Stomach (tissue), 8 donors: ENCODE measurements at regions not wholly inside any gene's neighbourhood (a gene's known extent, or its start where the extent isn't known, plus 50 kb on each side); places are given as distances from the start of the nearest gene placed in this dataset.

ENCODE experiments used
- DNase-seq, 2 donors: peaks; one replicate each; pipeline versions ENCODE4 v3.0.0 to v3.0.0-alpha.2; 2013 to 2019
- H3K27ac ChIP-seq, 5 donors: fragments of 200-600 bp in 4 of 5; sonication (generic) in 4 of 5; one replicate each; pipeline ENCODE4 v1.5.1; 2013 to 2019; ENCODE audit warnings: mild to moderate bottlenecking in 1 of 5, moderate library complexity in 1 of 5
- H3K27me3 ChIP-seq, 3 donors: fragments of 200-600 bp; sonication (generic); one replicate each; pipeline ENCODE4 v1.5.1; 2017 to 2019; ENCODE audit warnings: mixed run types in 1 of 3
- H3K36me3 ChIP-seq, 4 donors: fragments of 200-600 bp; sonication (generic); 1 replicate in 3 of 4; 2 replicates in 1 of 4; pipeline ENCODE4 v1.5.1; 2016 to 2019
- H3K4me1 ChIP-seq, 4 donors: fragments of 200-600 bp; sonication (generic); one replicate each; pipeline ENCODE4 v1.5.1; 2016 to 2019
- H3K4me3 ChIP-seq, 4 donors: fragments of 200-600 bp; sonication (generic) in 3 of 4; one replicate each; pipeline ENCODE4 v1.5.1; 2016 to 2019; ENCODE audit warnings: mild to moderate bottlenecking in 1 of 4
- H3K9me3 ChIP-seq, 4 donors: fragments of 200-600 bp; sonication (generic); one replicate each; pipeline ENCODE4 v1.5.1; 2016 to 2019
- CTCF ChIP-seq, 7 experiments: fragments of 450-650 bp in 4 of 7; fragments of 200-600 bp in 3 of 7; sonication (generic) in 3 of 7; IDR thresholded peaks; one replicate each; pipeline ENCODE4 v1.5.1; 2016 to 2019; ENCODE audit warnings: antibody characterized with exemption in 7 of 7, control low read depth in 2 of 7, mild to moderate bottlenecking in 1 of 7
- EP300 ChIP-seq: sonication (generic); formaldehyde crosslinking; IDR thresholded peaks from one replicate; pipeline ENCODE4 v1.6.1; 2017; ENCODE audit warnings: antibody characterized with exemption
- POLR2A ChIP-seq, 4 donors: fragments of 450-650 bp; IDR thresholded peaks; one replicate each; pipeline ENCODE4 v1.6.1; 2016; ENCODE audit warnings: antibody characterized with exemption in 4 of 4, control low read depth in 2 of 4, mild to moderate bottlenecking in 1 of 4, moderate library complexity in 1 of 4
- POLR2AphosphoS5 ChIP-seq, 3 donors: sonication (generic); formaldehyde crosslinking; IDR thresholded peaks; one replicate each; pipeline ENCODE4 v1.6.1; 2016; ENCODE audit warnings: antibody characterized with exemption in 3 of 3
- WGBS, 5 donors: extraction: QIAGEN DNeasy Blood & Tissue Kit in 3 of 5; methylation state at CpG; one replicate each; pipeline versions ENCODE4 v1.1.5 to v1.1.7; 2013 to 2018; 5-methylcytosine and 5-hydroxymethylcytosine counted together
- intact Hi-C: fragments of 100-400 bp; cut with DNase I; formaldehyde crosslinking; loops from one replicate; pipeline ENCODE4 v1.15.1; 2023; ENCODE audit warnings: low total_unique reads
- donor health status: healthy with polysubstance abuse.
- donor health status: Bipolar disorder and iron deficiency.
- donor health status: healthy.

- WGBS, 5 donors = 92 to 95% (median 93%) methylated on average over 2 of the region's 2 CpGs
These were observed 1310.8 kb upstream of the LRRTM3 start for GRCh38 chr10:65614956-65615565.

GRCh38 chr10:65618126-65618525, 1307.7 kb upstream of the LRRTM3 start:
- H3K27me3 ChIP-seq = no peaks in the 10 kb centered on the region
- no peak overlapping the region for H3K4me3 ChIP-seq
- 28 to 56% (median 42%) methylated on average over 1 of the region's 1 CpG for WGBS, 5 donors
- H3K4me1 ChIP-seq = no peaks in the 10 kb centered on the region
- TF ChIP-seq CTCF (IDR thresholded peaks at IDR 0.05) (no peak), POLR2AphosphoS5 (IDR thresholded peaks at IDR 0.05) (no peak), EP300 (no peak), POLR2A (IDR thresholded peaks at IDR 0.05) (no peak)
- peaks cover 0 to 10% (median 2%) of the 10 kb centered on the region in 4 donors for H3K36me3 ChIP-seq
- no peak overlapping the region for H3K27ac ChIP-seq
- peak in 1 of 2 donors; percentile 1 for DNase-seq
- peaks cover 0 to 23% (median 8%) of the 10 kb centered on the region in 4 donors for H3K9me3 ChIP-seq
- intact Hi-C loops = no loop called here

More at GRCh38 chr10:65614956-65615565, 1310.8 kb upstream of the LRRTM3 start:
- Histone ChIP-seq H3K36me3 (peaks cover 0 to 10% (median 2%) of the 10 kb centered on the region in 4 donors), H3K9me3 (peaks cover 0 to 23% (median 8%) of the 10 kb centered on the region in 4 donors), H3K27me3 (no peaks in the 10 kb centered on the region), H3K4me1 (no peaks in the 10 kb centered on the region), H3K4me3 (no peak overlapping the region), H3K27ac (no peak overlapping the region)
- no peak for DNase-seq
- intact Hi-C loops = no loop called here
- no peak for TF ChIP-seq POLR2AphosphoS5 (IDR thresholded peaks at IDR 0.05)
- no peak for TF ChIP-seq EP300
- no peak for TF ChIP-seq CTCF (IDR thresholded peaks at IDR 0.05)
- TF ChIP-seq POLR2A (IDR thresholded peaks at IDR 0.05) = no peak

- WGBS, 5 donors = 93 to 97% (median 96%) methylated on average over 5 of the region's 5 CpGs
- Histone ChIP-seq H3K36me3 (peaks cover 0 to 3% (median 2%) of the 10 kb centered on the region in 4 donors), H3K4me3 (no peak overlapping the region), H3K9me3 (peaks cover 0 to 7% (median 1%) of the 10 kb centered on the region in 4 donors), H3K4me1 (no peaks in the 10 kb centered on the region), H3K27ac (no peak overlapping the region), H3K27me3 (no peaks in the 10 kb centered on the region)
- no peak for DNase-seq
- intact Hi-C loops = no loop called here
- no peak for TF ChIP-seq CTCF (IDR thresholded peaks at IDR 0.05)
- TF ChIP-seq POLR2AphosphoS5 (IDR thresholded peaks at IDR 0.05) = no peak
- TF ChIP-seq EP300 = no peak
- no peak for TF ChIP-seq POLR2A (IDR thresholded peaks at IDR 0.05)
These were observed 1305.3 kb upstream of the LRRTM3 start for GRCh38 chr10:65620404-65621048.

- H3K4me1 ChIP-seq = no peaks in the 10 kb centered on the region
- H3K27ac ChIP-seq = no peak overlapping the region
- TF ChIP-seq POLR2A (IDR thresholded peaks at IDR 0.05) = no peak
- TF ChIP-seq POLR2AphosphoS5 (IDR thresholded peaks at IDR 0.05) = no peak
- TF ChIP-seq CTCF (IDR thresholded peaks at IDR 0.05) = no peak
- no peak for TF ChIP-seq EP300
- no peak for DNase-seq
- H3K9me3 ChIP-seq = no peaks in the 10 kb centered on the region
- intact Hi-C loops = no loop called here
- no peak overlapping the region for H3K4me3 ChIP-seq
- no peaks in the 10 kb centered on the region for H3K27me3 ChIP-seq
- WGBS, 5 donors = 21 to 54% (median 40%) methylated on average over 2 of the region's 2 CpGs
- H3K36me3 ChIP-seq = no peaks in the 10 kb centered on the region
These were observed 1303.2 kb upstream of the LRRTM3 start for GRCh38 chr10:65622608-65623007.
